MG63 (cell line): ENCODE measurements at regions not wholly inside any gene's neighbourhood (a gene's known extent, or its start where the extent isn't known, plus 50 kb on each side); places are given as distances from the start of the nearest gene placed in this dataset.
"Not testable (repeated sequence)": the region's sequence is repeated elsewhere in the genome, so short reads cannot be mapped to it uniquely, and the experiment has no call there.

Experiments used
- DNase-seq: peaks from one replicate; pipeline ENCODE4 v3.0.0-alpha.2; 2020
- H3K27me3 ChIP-seq: fragments of 250-450 bp; sonication (Bioruptor Pico); 2 replicates; pipeline ENCODE4 v1.5.1; 2020; ENCODE audit warnings: mild to moderate bottlenecking, moderate library complexity
- H3K36me3 ChIP-seq: fragments of 250-450 bp; sonication (Bioruptor Pico); 2 replicates; pipeline ENCODE4 v1.5.1; 2020; ENCODE audit warnings: mild to moderate bottlenecking, moderate library complexity
- H3K4me3 ChIP-seq: fragments of 250-450 bp; sonication (Bioruptor Pico); 2 replicates; pipeline ENCODE4 v1.5.1; 2020; ENCODE audit warnings: mild to moderate bottlenecking, moderate library complexity
- H3K9me3 ChIP-seq: fragments of 250-450 bp; sonication (Bioruptor Pico); 2 replicates; pipeline ENCODE4 v1.5.1; 2020; ENCODE audit warnings: mild to moderate bottlenecking, moderate library complexity

DNA sequence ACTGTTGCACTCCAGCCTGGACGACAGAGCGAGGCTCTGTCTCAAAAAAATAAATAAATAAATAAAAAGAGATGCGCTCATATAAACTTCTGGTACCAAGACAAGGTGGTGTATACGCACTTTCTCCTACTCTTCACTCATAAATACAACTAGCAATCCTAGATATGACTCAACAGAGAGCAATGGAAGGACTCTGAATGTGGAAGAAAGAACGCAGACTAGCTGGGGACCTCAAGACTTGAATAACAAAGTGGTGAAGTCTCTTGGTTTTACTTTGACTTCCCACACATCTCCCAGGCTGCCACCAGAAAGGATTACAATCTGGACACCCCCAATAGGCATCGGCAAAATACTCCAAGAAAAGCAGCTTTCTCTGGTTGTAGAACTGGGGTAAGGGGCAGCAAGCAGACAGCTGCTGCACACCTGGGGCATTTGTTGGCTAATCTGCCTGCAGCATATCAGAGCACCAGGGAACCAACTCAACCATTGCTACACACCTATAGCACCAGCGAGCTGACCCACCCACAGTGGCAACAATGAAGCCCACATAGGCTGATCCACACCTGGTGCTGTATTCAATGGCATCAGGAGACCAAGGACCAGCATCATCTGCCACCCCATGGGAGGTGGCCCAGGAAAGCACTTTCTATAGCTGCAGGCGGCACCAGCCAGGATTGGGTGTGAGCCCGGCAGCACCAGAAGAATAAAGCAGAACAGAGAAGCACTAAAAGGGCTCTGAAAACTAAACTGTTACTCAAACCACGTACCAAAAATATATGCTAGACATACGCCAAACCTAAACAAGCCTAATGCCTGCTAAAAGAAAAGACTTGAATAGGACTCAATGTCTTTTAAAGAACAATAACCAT is 1231.7 kb upstream of the TMEM132C start:
- no peaks in the 10 kb centered on the region for H3K27me3 ChIP-seq
- no peak overlapping the region for H3K4me3 ChIP-seq
- H3K36me3 ChIP-seq = no peaks in the 10 kb centered on the region
- no peaks in the 10 kb centered on the region for H3K9me3 ChIP-seq
- no peak for DNase-seq

DNA sequence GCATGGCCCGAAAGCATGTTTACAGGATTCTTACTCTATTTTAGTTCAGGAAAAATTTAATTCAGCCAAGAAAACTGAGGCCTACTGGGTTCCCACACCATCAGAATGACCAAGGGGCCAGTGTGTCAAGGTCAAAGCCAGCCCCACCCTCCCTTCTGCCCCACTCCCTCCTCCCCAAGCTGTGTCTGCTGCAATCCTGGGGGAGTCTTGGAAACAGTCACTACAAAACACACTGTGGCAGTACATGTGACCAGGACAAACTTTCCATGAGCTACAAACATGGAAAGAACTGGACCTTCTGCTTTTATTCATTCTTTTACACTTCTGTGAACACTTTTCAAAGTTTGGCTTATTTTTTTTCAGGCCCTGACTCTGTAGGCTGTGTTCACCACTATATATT is 1228.8 kb upstream of the TMEM132C start:
- no peak for DNase-seq
- H3K9me3 ChIP-seq = no peaks in the 10 kb centered on the region
- no peak overlapping the region for H3K4me3 ChIP-seq
- no peaks in the 10 kb centered on the region for H3K36me3 ChIP-seq
- no peaks in the 10 kb centered on the region for H3K27me3 ChIP-seq

DNA sequence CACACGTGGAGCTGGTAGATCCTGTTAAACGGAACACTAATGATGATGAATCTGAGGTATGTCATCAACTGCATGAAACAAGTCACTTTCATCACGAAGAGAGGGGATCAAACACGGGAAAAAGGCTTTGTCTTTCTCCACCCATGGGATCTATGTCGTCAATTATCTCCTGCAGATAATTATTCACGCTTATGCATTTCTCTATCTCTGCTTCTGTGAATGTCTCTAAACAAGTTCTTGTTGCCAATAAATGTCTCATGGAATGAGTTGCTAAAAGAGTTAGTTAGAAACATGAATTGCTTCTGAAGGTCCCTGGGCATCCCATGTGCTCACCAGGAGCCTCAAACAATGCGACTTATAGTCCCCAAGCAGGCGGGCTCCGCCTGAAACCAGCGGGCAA is 1228.2 kb upstream of the TMEM132C start:
- no peaks in the 10 kb centered on the region for H3K9me3 ChIP-seq
- no peak for DNase-seq
- H3K4me3 ChIP-seq = no peak overlapping the region
- H3K36me3 ChIP-seq = no peaks in the 10 kb centered on the region
- H3K27me3 ChIP-seq = no peaks in the 10 kb centered on the region

DNA sequence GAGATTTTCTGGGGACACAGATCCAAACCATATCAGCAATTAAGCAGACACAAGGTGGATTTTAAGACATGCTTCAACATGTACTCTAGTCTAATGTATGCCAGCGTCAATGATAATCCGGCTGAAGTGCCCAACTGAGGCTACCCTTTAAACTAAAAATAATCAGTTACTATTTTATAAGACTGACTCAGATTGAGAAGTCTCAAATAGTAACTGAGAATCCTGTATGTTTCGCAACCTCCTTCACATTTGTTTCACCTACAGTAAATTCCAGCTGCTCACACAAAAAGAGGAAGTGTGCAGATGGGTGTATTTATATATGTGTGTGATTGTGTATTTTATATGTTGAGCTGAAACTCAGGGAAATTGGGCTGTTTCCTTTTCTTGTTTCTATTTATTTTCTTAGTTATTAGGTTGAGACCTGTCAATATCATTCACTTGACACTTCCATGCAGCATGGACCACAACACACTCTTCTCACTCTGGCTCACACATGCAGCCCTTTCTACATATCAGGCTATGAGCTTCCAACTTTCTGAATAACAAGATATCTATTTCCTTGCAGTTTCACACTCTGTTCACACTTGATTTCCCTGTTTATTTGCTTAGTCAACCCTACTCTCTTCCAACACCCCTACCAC is 1224.9 kb upstream of the TMEM132C start:
- no peaks in the 10 kb centered on the region for H3K9me3 ChIP-seq
- no peaks in the 10 kb centered on the region for H3K36me3 ChIP-seq
- H3K27me3 ChIP-seq = no peaks in the 10 kb centered on the region
- no peak overlapping the region for H3K4me3 ChIP-seq
- no peak for DNase-seq

DNA sequence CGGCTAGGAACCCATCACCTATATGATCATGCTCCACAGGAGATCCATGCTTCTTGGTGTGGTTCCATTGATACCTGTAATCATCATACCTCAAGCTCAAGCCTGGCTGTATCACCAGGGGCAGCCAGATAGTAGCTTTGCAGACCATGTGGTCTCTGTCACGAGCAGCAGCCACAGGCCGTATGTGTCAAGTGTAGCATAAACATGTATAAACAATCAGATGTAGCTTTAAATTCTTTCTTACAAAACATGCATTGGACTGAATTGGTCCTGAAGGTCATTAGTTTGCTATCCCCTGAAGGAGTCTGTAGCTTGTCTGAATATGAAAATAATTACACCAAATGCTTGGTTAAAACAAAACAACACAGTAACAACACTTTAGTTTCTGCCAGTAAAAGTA is 1223.2 kb upstream of the TMEM132C start:
- no peak for DNase-seq
- H3K27me3 ChIP-seq = no peaks in the 10 kb centered on the region
- no peaks in the 10 kb centered on the region for H3K9me3 ChIP-seq
- no peak overlapping the region for H3K4me3 ChIP-seq
- H3K36me3 ChIP-seq = no peaks in the 10 kb centered on the region

DNA sequence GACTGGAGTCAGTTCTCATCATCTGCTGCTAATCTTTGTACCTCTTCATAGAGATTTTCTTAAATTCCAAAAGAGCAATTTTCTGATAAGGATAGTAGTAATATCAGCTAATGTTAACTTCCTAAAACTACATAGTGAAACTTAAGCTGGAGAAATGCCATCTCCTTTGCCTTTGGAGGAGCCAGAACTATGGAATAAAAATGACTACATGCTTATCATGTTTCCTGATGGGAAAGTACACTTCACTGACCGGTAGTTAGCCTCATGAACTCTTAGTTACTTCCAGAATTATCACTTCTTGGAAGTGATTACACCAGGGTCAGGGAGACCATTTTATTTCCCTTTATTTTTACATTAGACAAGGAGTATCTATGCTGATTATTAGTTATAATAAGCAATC is 1222.1 kb upstream of the TMEM132C start:
- no peak for DNase-seq
- H3K27me3 ChIP-seq = no peaks in the 10 kb centered on the region
- no peak overlapping the region for H3K4me3 ChIP-seq
- no peaks in the 10 kb centered on the region for H3K36me3 ChIP-seq
- H3K9me3 ChIP-seq = no peaks in the 10 kb centered on the region

DNA sequence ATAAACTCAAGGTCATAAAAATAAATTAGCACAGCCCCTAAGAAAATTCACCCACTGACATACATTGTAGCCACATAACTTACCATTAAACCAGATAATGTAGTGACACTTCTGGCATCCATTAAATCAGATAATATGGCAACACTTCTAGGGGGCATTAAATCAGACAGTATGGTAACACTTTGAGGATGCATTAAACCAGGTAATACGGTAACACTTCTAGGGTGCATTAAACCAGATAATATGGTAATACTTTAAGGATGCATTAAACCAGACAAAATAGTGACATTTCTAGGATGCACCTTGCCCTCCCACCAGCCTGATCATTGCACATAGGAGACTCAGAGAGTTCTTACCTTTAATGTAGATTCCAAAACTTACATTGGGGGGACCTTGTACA is 1220.5 kb upstream of the TMEM132C start:
- H3K4me3 ChIP-seq = no peak overlapping the region
- no peaks in the 10 kb centered on the region for H3K27me3 ChIP-seq
- DNase-seq = no peak
- H3K36me3 ChIP-seq = no peaks in the 10 kb centered on the region
- no peaks in the 10 kb centered on the region for H3K9me3 ChIP-seq

DNA sequence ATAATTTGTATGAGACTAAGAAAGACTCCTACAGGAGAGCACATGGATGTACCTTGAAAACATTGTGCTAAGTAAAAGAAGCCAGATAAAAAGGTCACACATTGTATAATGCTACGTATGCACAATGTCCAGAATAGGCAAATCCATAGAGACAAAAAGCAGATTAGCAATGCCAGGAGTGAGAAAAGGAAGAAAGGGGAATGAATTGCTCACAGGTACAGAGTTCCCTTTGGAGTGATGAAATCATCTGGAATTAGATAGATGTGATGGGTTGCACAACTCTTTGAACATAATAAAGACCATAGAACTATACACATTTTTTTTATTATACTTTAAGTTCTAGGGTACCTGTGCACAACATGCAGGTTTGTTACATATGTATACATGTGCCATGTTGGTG is 1218.9 kb upstream of the TMEM132C start:
- no peak for DNase-seq
- Histone ChIP-seq H3K27me3 (no peaks in the 10 kb centered on the region), H3K9me3 (no peaks in the 10 kb centered on the region), H3K4me3 (no peak overlapping the region), H3K36me3 (no peaks in the 10 kb centered on the region)

DNA sequence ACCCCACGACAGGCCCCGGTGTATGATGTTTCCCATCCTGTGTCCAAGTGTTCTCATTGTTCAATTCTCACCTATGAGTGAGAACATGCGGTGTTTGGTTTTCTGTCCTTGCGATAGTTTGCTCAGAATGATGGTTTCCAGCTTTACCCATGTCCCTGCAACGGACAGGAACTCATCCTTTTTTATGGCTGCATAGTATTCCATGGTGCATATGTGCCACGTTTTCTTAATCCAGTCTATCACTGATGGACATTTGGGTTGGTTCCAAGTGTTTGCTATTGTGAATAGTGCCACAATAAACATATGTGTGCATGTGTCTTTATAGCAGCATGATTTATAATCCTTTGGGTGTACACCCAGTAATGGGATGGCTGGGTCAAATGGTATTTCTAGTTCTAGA is 1218.4 kb upstream of the TMEM132C start:
- not testable (repeated sequence) for H3K27me3 ChIP-seq, H3K36me3 ChIP-seq, H3K4me3 ChIP-seq, H3K9me3 ChIP-seq, DNase-seq

DNA sequence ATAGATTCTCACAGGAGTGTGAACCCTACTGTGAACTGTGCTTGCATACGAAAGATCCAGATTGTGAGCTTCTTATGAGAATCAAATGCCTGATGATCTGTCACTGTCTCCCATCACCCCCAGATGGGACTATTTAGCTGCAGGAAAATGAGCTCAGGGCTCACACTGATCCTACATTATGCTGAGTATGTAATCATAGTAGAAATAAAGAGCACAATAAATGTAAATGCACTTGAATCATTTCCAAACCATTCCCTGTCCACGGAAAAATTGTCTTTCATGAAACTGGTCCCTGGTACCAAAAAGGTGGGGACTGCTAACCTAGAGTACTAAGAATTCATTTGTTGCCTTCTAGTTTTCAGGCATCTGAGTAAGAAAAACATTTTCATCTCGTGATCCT is 1215.8 kb upstream of the TMEM132C start:
- Histone ChIP-seq H3K36me3 (no peaks in the 10 kb centered on the region), H3K27me3 (no peaks in the 10 kb centered on the region), H3K9me3 (no peaks in the 10 kb centered on the region), H3K4me3 (no peak overlapping the region)
- DNase-seq = no peak

DNA sequence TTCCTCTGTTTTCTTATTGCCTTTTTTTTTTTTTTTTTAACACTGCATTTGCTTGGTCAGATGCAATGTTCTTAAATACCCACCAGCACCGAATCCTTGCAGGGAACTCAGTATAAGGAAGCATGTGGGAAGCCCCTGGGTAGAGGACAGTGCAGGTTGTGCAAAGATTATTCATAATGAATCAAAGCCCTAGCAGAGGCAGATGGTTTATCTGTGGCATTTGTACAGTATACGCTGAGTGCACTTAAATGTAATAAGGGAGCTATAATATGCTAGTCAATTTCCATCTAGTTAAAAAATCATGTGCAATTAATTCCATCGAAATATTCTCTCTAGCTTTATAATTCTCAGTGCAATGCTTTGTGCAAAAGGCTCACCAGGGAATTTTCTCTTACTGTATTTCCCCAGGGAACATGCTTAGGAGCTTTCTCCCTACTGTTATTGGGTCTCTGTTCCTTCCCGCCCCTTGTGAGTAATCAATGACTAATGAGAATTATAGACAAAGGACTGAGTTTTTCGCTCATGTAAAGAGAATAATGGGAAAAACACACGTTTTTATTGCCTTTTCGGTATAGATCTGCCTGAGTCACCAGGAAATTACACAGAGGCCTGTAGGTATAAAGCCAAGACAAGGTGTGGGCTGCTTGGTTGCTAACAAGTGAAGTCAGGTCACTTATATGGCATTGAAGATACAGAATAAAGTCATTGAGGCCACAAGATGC is 1214.3 kb upstream of the TMEM132C start:
- peak; percentile 29 for DNase-seq
- Histone ChIP-seq H3K27me3 (no peaks in the 10 kb centered on the region), H3K36me3 (no peaks in the 10 kb centered on the region), H3K4me3 (no peak overlapping the region), H3K9me3 (no peaks in the 10 kb centered on the region)

DNA sequence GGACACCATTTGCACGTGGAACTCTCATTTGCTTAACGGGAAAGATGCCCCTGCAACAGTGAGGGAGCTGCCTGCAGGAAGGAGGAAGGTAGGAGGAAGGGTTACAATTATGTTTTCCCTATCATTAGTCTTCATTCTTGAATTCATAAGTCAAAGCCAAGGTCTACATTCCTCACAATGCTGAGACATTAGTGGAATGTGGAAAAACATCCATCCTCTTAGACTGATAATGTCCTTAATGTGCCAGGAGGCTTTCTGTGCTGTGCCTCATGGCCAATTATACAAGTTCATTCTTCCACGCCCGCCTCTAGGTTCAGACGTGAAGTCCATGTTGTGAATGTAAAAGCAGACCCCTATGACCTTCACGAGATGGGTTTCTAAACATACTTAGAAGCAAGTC is 1212.4 kb upstream of the TMEM132C start:
- peak; percentile 19 for DNase-seq

DNA sequence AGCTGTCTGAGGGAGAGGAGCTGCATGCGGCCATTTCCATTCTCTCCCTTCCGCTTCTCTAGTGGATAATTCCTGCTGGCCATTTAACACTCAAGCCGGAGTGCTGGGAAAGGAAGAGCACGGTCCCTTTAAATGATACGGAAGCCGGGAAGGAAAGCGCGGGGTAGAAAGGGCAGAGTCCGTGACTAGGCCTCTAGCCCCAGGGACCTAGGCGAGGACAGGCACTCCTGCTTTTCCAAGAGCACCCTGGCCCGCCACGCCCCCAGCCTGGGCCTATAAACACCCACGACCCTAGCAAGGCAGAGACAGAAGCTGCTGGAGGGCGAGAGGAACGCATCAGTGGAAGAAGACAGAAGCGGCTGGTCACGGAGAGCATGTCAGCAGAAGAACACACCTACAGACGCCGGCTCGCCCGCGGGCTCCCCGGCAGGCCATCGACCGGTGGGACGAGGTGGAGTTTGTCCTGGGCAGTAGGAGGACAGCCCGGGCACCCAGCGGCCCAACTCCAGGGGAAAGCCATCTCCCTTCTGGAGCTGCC is 1206.6 kb upstream of the TMEM132C start:
- no peak for DNase-seq
- H3K27me3 ChIP-seq = no peaks in the 10 kb centered on the region
- no peaks in the 10 kb centered on the region for H3K9me3 ChIP-seq
- no peaks in the 10 kb centered on the region for H3K36me3 ChIP-seq
- H3K4me3 ChIP-seq = no peak overlapping the region

More for the DNA sequence above, 1212.4 kb upstream of the TMEM132C start:
- Histone ChIP-seq H3K27me3 (no peaks in the 10 kb centered on the region), H3K9me3 (no peaks in the 10 kb centered on the region), H3K4me3 (no peak overlapping the region), H3K36me3 (no peaks in the 10 kb centered on the region)

DNA sequence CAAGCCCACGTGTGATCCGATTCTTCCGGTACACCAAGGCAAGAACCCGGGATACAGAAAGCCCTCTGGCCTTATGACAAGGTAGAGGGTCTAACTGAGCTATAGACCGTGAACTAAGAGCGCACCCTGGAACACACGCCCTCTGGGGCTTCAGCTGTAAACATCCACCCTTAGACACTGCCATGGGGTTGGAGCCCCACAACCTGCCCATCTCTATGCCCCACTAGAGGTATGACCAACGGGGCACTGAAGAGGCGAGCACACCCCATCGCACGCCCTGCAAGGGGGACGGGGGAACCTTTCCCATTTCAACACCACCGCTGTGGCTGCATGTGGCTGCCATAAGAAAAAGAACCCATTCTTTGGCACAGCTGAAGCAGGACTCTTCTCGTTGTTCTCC is 1206.0 kb upstream of the TMEM132C start:
- DNase-seq = no peak
- Histone ChIP-seq H3K36me3 (no peaks in the 10 kb centered on the region), H3K27me3 (no peaks in the 10 kb centered on the region), H3K4me3 (no peak overlapping the region), H3K9me3 (no peaks in the 10 kb centered on the region)

DNA sequence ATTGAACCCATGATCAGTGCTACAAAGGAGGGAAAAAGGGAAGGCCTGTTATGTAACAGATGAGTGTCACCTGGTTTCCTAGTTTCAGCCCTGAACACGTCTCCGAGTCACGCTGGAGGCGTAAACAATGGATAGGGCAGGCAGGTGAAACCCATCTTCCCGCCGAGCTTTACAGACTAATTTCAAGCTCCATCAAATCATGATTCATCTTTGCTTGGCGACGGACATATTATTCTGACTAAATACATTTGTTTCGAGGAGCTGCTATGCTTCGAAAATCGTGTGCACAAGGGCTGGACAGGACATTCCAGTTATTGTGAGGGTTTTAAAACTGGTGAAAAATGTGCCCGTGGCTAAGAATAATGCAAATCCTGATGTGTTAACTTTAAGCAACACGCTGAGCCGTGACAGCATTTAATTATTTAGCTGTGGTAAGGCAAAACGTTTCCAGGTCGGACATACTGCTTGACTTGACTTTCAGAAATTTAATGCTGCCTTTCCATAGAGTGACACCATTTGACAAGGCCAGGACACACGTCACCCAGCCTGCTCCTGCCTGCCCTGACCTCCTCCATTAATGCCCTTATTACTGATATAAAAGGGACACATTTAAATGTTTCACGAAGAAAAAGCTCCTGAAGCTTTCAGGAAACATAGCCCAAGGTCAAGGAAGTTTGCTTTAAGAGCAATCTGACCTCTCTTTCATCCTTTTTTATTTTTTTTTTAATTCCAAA is 1203.5 kb upstream of the TMEM132C start:
- Histone ChIP-seq H3K9me3 (no peaks in the 10 kb centered on the region), H3K36me3 (no peaks in the 10 kb centered on the region), H3K27me3 (no peaks in the 10 kb centered on the region), H3K4me3 (no peak overlapping the region)
- no peak for DNase-seq

DNA sequence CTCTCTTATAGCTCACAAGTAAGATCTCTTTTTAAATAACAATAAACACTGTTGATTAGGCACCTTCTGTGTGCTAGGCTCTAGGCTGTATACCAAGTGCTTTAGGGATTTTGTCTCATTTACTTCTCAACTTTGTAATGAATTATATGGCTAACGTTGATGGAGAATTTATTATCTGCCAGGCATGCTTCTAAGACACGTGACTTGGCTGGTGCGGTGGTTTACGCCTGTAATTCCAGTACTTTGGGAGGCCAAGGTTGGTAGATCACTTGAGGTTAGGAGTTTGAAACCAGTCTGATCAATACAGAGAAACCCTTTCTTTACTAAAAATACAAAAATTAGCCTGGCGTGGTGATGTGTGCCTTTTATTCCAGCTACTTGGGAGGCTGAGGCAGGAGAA is 1202.8 kb upstream of the TMEM132C start:
- H3K9me3 ChIP-seq = no peaks in the 10 kb centered on the region
- no peaks in the 10 kb centered on the region for H3K36me3 ChIP-seq
- H3K27me3 ChIP-seq = no peaks in the 10 kb centered on the region
- no peak for DNase-seq
- H3K4me3 ChIP-seq = no peak overlapping the region

DNA sequence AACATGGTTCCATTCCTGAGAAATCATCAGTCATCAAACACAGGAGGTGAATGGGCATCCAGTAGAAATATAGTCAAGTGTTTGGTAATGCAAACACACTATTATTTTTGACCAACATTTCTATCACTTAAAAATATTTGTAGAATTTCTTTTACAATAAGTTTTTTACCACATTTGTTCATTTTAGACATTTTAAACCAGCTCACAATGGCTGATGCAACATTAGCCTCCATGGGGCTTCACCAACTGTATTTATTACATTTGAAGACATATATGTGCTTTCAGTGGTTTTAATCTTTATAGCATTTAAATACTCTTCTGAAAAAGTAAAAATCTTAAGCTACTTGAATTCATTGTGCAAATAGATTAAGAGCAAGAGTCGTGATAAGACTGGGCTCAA is 1201.4 kb upstream of the TMEM132C start:
- no peaks in the 10 kb centered on the region for H3K36me3 ChIP-seq
- H3K4me3 ChIP-seq = no peak overlapping the region
- H3K27me3 ChIP-seq = no peaks in the 10 kb centered on the region
- no peak for DNase-seq
- no peaks in the 10 kb centered on the region for H3K9me3 ChIP-seq
